GM19397 (cell line): ENCODE measurements at regions not wholly inside any gene's neighbourhood (a gene's known extent, or its start where the extent isn't known, plus 50 kb on each side); places are given as distances from the start of the nearest gene placed in this dataset.

Experiments used
- ATAC-seq: cut with Tn5 transposase; IDR thresholded peaks from one replicate; pipeline ENCODE4 v1.9.1; 2021; ENCODE audit warnings: mild to moderate bottlenecking, moderate library complexity; ENCODE audit not compliant: unreplicated experiment

- ATAC-seq = no peak
These were observed 290.0 kb downstream of the SETD4 start for GRCh38 chr21:35770101-35770945.

- no peak for ATAC-seq
These were observed 292.1 kb downstream of the SETD4 start for GRCh38 chr21:35768187-35768586.

DNA sequence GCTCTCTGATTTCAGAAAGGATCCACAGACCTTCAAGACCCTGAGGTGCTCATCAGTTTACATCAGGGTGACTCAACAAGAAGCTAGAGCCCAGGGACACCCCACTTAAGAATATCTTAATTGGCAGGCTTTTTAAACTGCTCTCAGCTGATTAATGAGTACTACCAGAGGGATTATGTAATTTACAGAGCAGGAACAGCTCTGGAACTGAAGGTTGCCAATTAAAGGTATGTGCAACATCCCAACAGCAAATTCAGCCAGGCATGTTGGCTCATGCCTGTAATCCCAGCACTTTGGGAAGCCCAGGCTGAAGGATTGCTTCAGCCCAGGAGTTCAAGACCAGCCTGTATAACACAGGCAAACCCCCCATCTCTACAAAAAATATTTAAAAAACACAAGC lies 295.7 kb downstream of the SETD4 start:
- ATAC-seq = no peak

- ATAC-seq = no peak
These were observed 296.2 kb downstream of the SETD4 start for GRCh38 chr21:35764077-35764476.

DNA sequence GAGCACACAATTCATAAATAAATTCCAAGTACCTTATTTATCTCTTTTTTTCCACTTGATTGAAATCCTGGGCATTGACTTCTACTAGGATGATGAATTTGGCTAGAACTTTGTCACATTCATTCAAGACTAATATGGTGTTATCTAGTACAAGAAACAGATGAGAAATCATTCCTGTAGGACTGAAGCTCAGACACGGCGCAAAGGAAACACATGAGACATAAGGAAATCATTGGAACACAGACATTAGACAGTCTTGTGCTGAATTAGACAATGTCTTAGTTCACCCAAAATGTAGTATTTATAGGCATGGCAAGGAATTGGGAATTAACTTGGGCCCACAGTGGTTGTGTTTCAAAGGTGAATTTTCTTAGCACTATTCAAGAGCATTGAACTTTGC lies 305.7 kb downstream of the SETD4 start:
- no peak for ATAC-seq

GRCh38 chr21:35753308-35753707 lies 307.0 kb downstream of the SETD4 start:
- ATAC-seq = no peak

DNA sequence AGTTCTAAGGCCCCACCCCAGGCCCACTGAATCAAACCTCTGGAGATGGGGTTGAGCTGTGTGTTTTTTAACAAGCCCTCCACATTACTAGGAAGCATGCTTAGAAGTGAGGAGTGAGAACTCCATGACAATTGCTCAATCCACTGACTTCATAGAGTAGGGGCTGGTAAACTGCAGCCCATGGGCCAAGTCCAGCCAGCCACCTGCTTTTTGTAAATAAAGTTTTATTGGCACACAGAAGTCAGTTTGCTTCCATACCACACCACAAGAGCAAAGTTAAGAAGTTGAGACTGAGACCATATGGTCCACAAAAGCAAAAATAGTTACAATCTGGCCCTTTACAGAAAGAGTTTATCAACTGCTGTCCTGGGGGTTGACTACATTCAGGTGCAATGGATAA lies 309.2 kb downstream of the SETD4 start:
- no peak for ATAC-seq

GRCh38 chr21:35749904-35750303 lies 310.4 kb downstream of the SETD4 start:
- ATAC-seq = no peak

GRCh38 chr21:35748678-35749314 lies 311.5 kb downstream of the SETD4 start:
- ATAC-seq = no peak

GRCh38 chr21:35743571-35743970 lies 316.8 kb downstream of the SETD4 start:
- no peak for ATAC-seq

- no peak for ATAC-seq
These were observed 321.9 kb downstream of the SETD4 start for GRCh38 chr21:35738347-35738961.

- no peak for ATAC-seq
These were observed 322.4 kb downstream of the SETD4 start for GRCh38 chr21:35737899-35738346.

DNA sequence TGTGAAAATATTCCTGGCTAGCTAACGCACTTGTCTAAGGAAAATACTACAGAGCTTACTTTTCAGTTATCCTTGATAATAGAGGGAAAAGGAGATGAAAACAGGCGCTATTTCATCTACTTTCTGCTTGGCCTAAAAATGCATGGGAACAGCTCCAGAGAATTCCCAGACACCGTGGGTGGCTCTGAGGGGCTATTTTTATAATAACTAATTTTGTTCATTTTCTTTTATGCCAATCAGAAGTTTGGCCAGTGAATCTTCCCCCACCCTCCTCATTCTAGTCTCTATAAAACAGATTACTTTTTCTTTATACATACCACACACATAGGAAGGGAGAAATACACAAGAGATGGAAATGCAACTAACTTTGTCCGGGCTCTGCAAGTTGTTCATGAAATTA lies 322.9 kb downstream of the SETD4 start:
- no peak for ATAC-seq

- ATAC-seq = no peak
These were observed 327.5 kb downstream of the SETD4 start for GRCh38 chr21:35732788-35733187.

GRCh38 chr21:35730325-35730724 lies 330.0 kb downstream of the SETD4 start:
- ATAC-seq = no peak

- ATAC-seq = no peak
These were observed 332.5 kb downstream of the SETD4 start for GRCh38 chr21:35727830-35728229.

DNA sequence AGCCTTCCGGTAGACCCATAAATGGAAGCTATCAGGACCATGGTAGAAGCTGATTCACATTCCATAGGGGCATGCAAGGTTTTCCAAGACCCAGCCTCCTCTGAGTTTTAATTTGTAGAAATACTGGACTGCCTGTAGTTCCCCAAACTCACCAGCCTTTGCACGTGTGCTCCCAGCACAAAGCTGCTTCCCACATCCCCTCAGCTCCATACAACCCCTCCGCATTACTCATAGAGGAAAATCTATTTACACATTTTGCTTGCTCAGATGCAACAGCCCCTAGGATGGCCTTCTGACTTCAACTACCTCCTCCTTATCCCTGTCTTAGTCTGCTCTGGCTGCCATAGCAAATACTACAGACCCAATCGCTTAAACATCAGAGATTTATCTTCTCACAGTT lies 336.2 kb downstream of the SETD4 start:
- no peak for ATAC-seq

GRCh38 chr21:35721701-35722100 lies 338.6 kb downstream of the SETD4 start:
- ATAC-seq = no peak

DNA sequence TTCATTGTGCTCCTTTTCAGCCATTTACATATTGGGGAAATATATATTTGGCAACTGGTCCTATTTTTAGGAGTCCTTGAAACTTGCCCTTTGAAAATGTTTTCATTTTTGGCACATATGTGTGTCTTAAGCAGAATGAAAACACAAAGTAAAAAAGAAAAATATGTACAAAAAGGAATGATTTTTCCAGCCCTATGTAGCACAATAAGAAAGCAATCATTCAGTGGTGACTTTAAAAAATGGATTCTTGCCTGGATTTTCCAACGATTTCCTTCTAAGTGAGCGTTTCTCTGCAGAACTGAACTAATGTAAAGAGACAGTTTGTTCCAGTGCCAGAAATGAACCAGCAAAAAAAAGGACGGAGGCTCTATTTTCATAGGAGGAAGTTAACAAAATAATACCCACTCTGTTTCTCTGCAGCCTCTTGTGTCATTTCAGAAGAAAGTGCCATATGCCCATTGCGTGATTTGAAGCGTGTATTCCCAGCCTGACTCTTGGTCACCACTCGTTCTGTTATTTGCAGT lies 340.1 kb downstream of the SETD4 start:
- ATAC-seq = no peak

DNA sequence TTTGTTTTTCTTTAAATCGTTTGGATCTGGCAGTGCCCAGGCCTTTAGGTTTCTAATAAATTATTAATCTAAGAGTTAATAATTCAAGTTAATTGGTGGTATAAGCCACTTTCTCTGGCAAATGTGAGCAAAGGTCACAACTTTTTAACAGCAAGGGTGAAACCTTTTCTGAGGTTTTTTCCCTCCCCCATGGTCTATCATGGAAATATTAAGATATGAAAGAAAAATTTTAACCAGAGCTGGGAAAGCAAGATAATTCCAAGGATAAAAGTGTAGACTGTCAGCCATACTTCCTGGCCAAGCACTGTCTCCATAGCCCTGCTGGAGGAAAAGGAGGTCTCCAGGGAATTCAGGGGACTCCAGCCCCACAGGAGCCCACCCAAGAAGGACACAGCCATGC lies 341.2 kb downstream of the SETD4 start:
- ATAC-seq = no peak

GRCh38 chr21:35716876-35717565 lies 343.3 kb downstream of the SETD4 start:
- no peak for ATAC-seq
